Hypothalamus (tissue), 51 donors: ENCODE measurements at regions not wholly inside any gene's neighbourhood (a gene's known extent, or its start where the extent isn't known, plus 50 kb on each side); places are given as distances from the start of the nearest gene placed in this dataset.
"Not testable (repeated sequence)": the region's sequence is repeated elsewhere in the genome, so short reads cannot be mapped to it uniquely, and the experiment has no call there.

Source experiments
- DNase-seq, 51 donors: peaks; one replicate each; lab custom pipeline; 2025; lab: John Stamatoyannopoulos, UW

GRCh38 chr4:128653527-128654444 lies 155.7 kb upstream of the JADE1 start:
- DNase-seq = peak in 26 of 51 donors; percentile 5 to 69 (median 33)

- DNase-seq = no peak
These were observed 159.8 kb upstream of the JADE1 start for GRCh38 chr4:128649575-128650205.

DNA sequence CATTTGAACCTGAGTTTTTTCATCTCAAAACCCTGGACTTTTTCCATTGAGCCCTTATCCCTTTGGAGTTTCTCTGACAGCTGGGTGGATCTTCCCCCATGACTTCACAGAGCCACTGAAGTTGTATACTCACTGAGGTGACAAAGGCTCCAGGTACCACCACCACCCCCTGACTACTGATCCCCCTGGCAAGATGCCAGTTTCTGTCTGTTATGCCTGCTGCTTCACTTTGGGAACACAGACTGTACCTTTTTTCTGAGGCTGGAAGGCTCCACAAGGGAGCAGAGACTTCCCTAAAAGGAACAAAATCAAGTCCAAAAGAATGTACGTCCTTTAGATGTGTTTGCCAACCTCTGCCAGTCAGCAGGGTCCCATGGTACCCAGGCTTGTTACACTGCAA lies 160.3 kb upstream of the JADE1 start:
- no peak for DNase-seq

DNA sequence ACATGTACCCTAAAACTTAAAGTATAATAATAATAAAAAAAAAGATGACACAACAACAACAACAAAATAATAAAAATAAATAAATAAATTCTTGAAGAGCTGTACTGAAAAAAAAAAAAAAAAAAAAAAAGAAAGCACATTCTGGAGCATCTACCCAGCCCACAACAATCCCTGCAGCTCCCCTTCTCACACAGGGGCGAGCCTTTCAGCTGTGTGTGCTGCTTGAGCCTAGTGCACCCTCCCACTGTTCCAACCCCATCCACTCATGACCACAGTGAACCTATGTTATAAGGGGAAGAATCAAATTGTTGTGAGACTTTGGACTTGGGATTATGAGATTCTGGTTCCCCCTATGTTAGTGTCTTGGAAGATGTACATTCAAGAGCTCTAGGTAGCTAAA lies 161.5 kb upstream of the JADE1 start:
- DNase-seq = no peak

DNA sequence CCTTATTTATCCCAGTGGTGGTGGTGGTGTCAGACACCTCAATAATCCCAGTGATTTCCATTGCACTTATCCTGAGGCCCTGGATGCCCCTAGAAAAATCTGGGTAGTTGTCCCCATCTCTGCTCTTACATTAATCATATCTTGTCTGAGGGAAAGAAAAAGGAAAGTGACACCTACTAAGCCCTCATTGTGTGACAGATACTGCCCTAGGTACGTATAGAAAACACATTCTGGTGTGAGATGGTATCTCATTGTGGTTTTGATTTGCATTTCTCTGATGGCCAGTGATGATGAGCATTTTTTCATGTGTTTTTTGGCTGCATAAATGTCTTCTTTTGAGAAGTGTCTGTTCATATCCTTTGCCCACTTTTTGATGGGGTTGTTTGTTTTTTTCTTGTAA lies 162.6 kb upstream of the JADE1 start:
- not testable (repeated sequence) for DNase-seq

GRCh38 chr4:128644693-128645654 lies 164.5 kb upstream of the JADE1 start:
- DNase-seq = not testable (repeated sequence)

DNA sequence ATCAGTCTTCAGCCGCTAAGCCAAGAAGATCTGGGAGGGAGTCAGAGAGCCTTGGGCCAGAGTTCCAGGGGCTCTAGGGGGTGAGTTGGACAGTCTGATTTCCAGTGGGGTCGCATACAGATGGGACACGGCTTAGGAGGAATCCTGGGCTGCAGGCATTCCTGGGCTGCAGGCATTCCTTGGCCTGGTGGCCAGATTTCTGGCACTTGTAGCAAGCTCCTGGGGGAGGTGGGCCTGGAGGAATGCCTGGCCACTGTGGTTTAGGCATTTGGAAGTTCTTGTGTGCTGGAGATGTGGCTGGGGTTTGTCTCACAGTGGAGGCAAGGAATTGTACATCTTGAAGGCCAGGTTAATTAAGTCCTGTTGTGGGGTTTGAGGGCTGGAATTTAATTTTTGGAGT lies 165.4 kb upstream of the JADE1 start:
- not testable (repeated sequence) for DNase-seq

GRCh38 chr4:128641566-128641965 lies 167.9 kb upstream of the JADE1 start:
- DNase-seq = not testable (repeated sequence)

DNA sequence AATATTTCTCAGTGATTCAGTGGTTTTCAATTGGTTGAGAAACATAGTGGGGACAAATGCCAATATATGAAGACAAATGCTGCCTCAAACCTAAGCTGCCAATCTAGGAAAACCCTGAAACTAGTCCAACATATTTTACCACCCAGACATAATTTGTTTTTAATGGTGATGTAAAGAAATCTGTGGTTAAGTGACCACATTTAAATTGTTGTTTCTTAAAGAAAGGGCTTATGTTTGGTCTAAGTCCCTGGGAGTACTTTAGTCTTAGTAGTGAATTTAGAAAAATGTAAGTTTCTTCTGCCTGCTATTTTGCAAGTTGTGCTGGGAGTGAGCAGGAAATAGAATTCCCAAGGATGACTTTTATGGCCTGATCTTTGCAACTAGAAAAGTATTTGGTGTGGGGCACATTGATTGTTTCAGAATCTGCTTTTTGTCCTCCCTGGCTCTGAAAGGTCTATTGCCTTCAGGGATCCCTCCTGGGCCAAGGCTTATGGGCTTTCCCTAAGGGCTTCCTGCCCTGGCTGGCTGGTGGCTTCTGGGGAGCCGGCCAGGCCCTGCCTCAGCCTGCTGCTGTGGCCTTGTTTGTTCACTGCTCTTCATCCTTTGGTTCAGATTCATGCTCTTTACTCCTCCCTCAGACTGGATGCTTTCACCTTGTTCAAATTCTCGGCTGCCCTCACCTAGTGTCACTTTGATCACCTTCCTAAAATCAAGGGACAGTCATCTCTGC lies 169.8 kb upstream of the JADE1 start:
- peak in 19 of 51 donors; percentile 3 to 44 (median 16) for DNase-seq

DNA sequence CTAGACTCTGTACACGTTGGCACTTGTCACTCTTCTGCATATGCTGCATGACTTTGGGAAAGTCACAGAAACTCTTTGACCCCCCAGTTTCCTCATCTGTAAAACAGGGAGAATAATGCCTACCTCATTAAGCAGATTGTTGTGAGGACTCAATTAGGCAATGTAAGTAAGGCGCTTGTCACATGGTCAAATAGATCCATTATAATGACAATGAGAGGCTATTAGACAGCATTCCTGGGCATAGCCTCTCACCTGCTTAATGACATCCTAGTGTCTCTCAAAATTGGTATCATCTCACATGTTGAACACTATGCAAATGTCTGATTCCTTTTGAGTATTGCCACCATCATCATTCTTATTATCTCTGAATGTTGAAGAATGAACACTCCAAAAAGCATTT lies 172.6 kb upstream of the JADE1 start:
- no peak for DNase-seq

DNA sequence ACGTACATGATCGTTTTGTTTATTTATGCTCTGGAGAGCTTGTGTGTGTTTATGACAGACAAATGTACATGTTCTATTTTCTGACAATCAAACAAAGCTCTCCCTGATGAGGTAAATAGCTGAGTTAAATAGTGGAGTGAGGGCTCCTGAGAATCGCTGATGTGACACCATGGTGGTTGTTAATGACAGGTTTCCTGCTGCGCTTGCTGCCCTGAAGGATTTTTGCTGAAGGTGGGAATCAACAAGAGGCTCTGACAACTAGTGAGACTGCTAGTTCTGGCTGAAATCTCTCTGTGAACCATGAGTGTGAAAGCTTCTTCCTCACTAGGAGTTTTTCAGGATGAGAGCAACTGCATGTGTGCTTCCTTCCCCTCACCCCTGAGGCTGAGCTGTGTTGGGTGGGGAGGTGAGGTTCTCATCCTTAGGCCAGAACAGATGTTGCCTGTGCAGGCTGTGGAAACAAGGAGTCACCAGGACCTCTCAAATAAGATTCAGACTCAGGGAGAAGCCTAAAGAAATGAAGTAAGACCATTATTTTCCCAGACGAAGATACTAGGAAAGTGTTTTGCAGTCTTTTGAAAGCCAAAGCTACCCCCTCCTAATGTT lies 173.4 kb upstream of the JADE1 start:
- DNase-seq = peak in 2 of 51 donors; percentile 7 to 74

DNA sequence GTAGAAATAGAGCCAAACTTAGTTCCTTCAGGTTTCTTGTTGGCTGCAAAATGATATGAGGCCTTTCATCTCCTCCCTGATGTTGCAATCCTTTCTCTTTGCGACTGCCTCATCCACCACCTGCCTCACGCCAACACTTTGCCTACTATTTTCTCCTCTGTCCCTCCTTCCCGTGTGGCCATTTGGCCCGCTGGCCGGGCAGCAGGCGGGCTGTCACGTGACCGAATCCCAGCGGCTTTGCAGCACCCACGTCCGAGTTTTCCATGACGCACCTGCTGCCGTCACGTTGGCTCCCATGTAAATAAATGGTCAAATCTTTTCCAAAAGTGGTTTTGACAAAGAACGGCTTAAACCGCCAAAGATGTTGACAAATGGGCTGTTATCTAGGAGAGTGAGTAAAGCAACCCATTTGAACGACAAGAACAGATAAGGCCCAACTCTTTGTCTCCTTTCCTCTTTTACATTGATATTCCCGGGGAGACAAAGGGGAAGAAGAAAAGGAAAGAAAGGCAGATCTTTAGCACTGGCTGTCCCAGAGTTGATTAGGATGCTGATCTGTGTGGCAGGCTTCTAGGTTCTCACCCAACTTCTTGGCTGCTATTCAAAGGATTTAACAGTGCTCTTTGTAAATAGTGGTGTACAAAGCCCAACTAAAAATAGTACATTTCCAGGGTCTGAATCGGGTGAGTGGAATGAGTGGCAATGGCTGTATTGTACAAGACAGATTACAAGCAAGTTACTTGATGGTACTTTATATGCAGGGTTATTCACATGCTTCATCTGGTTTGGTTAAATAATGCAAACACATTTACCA lies 174.2 kb upstream of the JADE1 start:
- DNase-seq = peak in 48 of 51 donors; percentile 7 to 84 (median 54)

DNA sequence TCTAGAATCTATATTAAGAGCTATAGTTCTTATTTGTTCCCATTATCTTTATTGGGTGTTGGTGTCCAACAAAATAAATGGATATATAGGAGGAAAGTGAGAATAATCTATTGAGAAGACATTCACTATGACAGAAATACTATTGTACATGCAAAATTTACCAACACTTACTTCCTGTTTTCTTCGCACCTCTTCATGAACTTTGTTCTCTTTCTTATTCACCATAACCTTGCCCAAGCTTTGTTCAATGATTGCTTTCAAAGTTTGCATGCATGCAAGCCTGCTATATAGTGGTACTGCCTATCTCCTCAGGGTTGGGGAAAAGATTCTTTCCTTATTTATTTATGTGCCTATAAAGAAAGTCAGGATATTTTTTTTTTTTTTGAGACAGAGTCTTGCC lies 176.4 kb upstream of the JADE1 start:
- DNase-seq = no peak

- no peak for DNase-seq
These were observed 178.6 kb upstream of the JADE1 start for GRCh38 chr4:128630871-128631270.

GRCh38 chr4:128623508-128624215 lies 185.8 kb upstream of the JADE1 start:
- DNase-seq = no peak

GRCh38 chr4:128620279-128620965 lies 189.1 kb upstream of the JADE1 start:
- not testable (repeated sequence) for DNase-seq

GRCh38 chr4:128615197-128615596 lies 194.3 kb upstream of the JADE1 start:
- no peak for DNase-seq

- no peak for DNase-seq
These were observed 201.5 kb upstream of the JADE1 start for GRCh38 chr4:128608006-128608405.
